ENCODE measurements at regions not wholly inside any gene's neighbourhood (a gene's known extent, or its start where the extent isn't known, plus 50 kb on each side); places are given as distances from the start of the nearest gene placed in this dataset.

- no peaks in the 10 kb centered on the region for H4K20me1 ChIP-seq (ENCODE audit: insufficient read depth, low read length)
- no peak overlapping the region for H2AK5ac ChIP-seq (ENCODE audit: low read depth, low read length)
- BruUV-seq (replicated peaks) = no TSS peak
- H3K23ac ChIP-seq (ENCODE audit: low read depth, low read length) = no peak overlapping the region
- no peak overlapping the region for H3K4me2 ChIP-seq (ENCODE audit: low read depth, low read length)
- H3K27me3 ChIP-seq (ENCODE audit: control insufficient read depth, insufficient read depth, low read length) = no peaks in the 10 kb centered on the region
- no peak overlapping the region for H3K4me3 ChIP-seq (ENCODE audit: insufficient read depth, low read depth, low read length)
- H3K4ac ChIP-seq (ENCODE audit: low read depth, low read length) = no peak overlapping the region
- intact Hi-C loops (cut with micrococcal nuclease) = no loop called here
- DNase-seq (no peak), ATAC-seq (ENCODE audit: low read depth) (no peak)
- no peak overlapping the region for H3K27ac ChIP-seq (ENCODE audit: insufficient read depth, low read length)
- dilution Hi-C loops (cut with HindIII; ENCODE audit: low sequenced_read_pairs, unreplicated experiment) = no loop called here
- H3K9me3 ChIP-seq (ENCODE audit: control insufficient read depth, insufficient read depth, low read length) = no peaks in the 10 kb centered on the region
- H2BK5ac ChIP-seq (ENCODE audit: low read depth, low read length, poor library complexity, severe bottlenecking) = no peak overlapping the region
- CTCF ChIA-PET = interaction anchor here (1.4 kb wide), 1 partner anchor 9 kb away, joined by 3 read pairs; no protein-coding TSS in a partner anchor
- 54% methylated on average over 2 of the region's 2 CpGs; no CpG with 5 or more reads in 1 of the 2 experiments for WGBS, 2 experiments (ENCODE audit: extremely low coverage in 2 of 2, insufficient read length in 1 of 2)
- H3K18ac ChIP-seq (ENCODE audit: low read depth, low read length) = no peak overlapping the region
- in situ Hi-C loops (cut with MboI; ENCODE audit: low sequenced_read_pairs) = loop anchor here (10.0 kb wide), 1 partner anchor 371 kb away; no protein-coding TSS in a partner anchor
- no peaks in the 10 kb centered on the region for H3K79me1 ChIP-seq (ENCODE audit: low read depth in 1 of 2, low read length in 2 of 2)
- H3K9me1 ChIP-seq (ENCODE audit: insufficient read depth, low read length) = no peaks in the 10 kb centered on the region
- H3K36me3 ChIP-seq (ENCODE audit: control insufficient read depth, insufficient read depth, low read length) = no peaks in the 10 kb centered on the region
- no peaks in the 10 kb centered on the region for H3K4me1 ChIP-seq (ENCODE audit: control insufficient read depth, insufficient read depth, low read length)
- H3K9ac ChIP-seq (ENCODE audit: low read depth, low read length) = no peak overlapping the region
- TF ChIP-seq SMC3 (IDR thresholded peaks at IDR 0.05; ENCODE audit: low read depth, low read length) (no peak), MAZ (IDR thresholded peaks at IDR 0.05; ENCODE audit: borderline replicate concordance, low read depth, low read length) (no peak), MAFK (IDR thresholded peaks at IDR 0.05; ENCODE audit: low read depth, low read length) (no peak), NFE2L2 (IDR thresholded peaks at IDR 0.05; ENCODE audit: low read depth, low read length) (no peak), RFX5 (IDR thresholded peaks at IDR 0.05; ENCODE audit: low read depth, low read length) (no peak), POLR2A (IDR thresholded peaks at IDR 0.05; ENCODE audit: low read depth, low read length) (no peak), CTCF (conservative IDR thresholded peaks at IDR 0.05; ENCODE audit: low read depth, low read length) (no peak), RCOR1 (IDR thresholded peaks at IDR 0.05; ENCODE audit: insufficient replicate concordance, low read length) (no peak), CEBPB (IDR thresholded peaks at IDR 0.05; ENCODE audit: low read depth, low read length) (no peak), MXI1 (IDR thresholded peaks at IDR 0.05; ENCODE audit: borderline replicate concordance, low read depth, low read length) (no peak), RAD21 (IDR thresholded peaks at IDR 0.05; ENCODE audit: low read length) (no peak), ELK1 (IDR thresholded peaks at IDR 0.05; ENCODE audit: borderline replicate concordance, low read depth, low read length) (no peak)
- no peak overlapping the region for H2BK120ac ChIP-seq (ENCODE audit: low read depth, low read length)
- no peak overlapping the region for H4K8ac ChIP-seq (ENCODE audit: low read depth in 2 of 2, low read length in 2 of 2)
- H3K56ac ChIP-seq (ENCODE audit: extremely low read depth, insufficient read depth, low read length) = no peak overlapping the region
- H2AFZ ChIP-seq (replicated peaks; ENCODE audit: low read length, poor library complexity) = no peak overlapping the region
- H4K5ac ChIP-seq (ENCODE audit: low read depth, low read length) = no peak overlapping the region
- no peak overlapping the region for H2BK20ac ChIP-seq (ENCODE audit: low read depth, low read length)
- no peak overlapping the region for H2BK15ac ChIP-seq (ENCODE audit: low read depth, low read length)
- H2AK9ac ChIP-seq (replicated peaks; ENCODE audit: low read depth, low read length, poor library complexity) = no peak overlapping the region
- POLR2A ChIA-PET (ENCODE audit: unreplicated experiment) = no interaction called here
- H4K91ac ChIP-seq (ENCODE audit: insufficient read depth, low read depth, low read length) = no peak overlapping the region
- H3K14ac ChIP-seq (replicated peaks; ENCODE audit: low read depth, low read length) = no peak overlapping the region
These were observed 73.8 kb upstream of the CD2AP start for GRCh38 chr6:47403801-47404200.

Data from IMR-90 (cell line).